KBM-7 (cell line): ENCODE measurements at regions not wholly inside any gene's neighbourhood (a gene's known extent, or its start where the extent isn't known, plus 50 kb on each side); places are given as distances from the start of the nearest gene placed in this dataset.

Experiments used
- DNase-seq: peaks from one replicate; pipeline ENCODE4 v3.0.0-alpha.2; 2015
- in situ Hi-C: fragments of 300-500 bp; cut with MboI; formaldehyde crosslinking; loops from 2 replicates; pipeline ENCODE4 v1.14.3; 2020; ENCODE audit warnings: low sequenced_read_pairs, low pct_unique_long_range_greater_than_20kb, mixed read lengths

DNA sequence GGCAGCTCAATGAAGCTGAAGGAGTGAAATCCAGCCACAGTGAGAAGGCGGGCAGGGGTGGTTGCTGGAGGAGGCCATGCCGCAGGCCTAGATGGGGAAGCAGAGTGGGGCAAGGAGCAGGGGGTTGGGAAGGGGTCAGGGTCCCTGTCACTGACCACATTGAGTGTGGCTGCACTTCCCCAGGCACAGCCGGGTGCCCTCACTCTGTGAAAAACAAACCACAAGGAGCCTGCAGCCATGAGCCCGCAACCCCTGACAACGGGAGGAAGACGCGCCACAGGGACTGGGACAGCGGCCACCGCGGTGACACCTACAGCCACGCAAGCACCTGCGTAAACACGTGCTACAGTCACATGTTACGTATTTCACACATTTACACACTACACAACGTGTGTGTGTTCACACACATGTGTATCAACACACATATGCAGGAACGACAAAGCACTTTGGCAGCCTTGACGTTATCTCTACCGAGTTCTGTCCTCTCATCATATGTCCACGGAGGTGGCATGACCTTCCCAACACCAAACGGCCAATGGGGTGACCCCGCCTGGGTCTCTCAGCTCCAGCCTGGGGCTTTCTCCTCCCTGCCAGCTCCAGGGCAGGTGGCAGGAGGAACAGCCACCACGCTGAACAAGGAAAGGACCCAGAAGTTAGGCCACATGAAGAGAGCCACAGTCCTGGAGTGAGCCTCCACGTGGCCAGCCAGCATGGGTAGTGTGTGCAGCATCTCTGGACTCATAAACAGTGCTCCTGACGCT is 137.6 kb upstream of the RPS6KA2 start:
- in situ Hi-C loops, result loop anchor here (25.0 kb wide), 1 partner anchor 327 kb away; no protein-coding TSS in a partner anchor
- DNase-seq, result no peak

DNA sequence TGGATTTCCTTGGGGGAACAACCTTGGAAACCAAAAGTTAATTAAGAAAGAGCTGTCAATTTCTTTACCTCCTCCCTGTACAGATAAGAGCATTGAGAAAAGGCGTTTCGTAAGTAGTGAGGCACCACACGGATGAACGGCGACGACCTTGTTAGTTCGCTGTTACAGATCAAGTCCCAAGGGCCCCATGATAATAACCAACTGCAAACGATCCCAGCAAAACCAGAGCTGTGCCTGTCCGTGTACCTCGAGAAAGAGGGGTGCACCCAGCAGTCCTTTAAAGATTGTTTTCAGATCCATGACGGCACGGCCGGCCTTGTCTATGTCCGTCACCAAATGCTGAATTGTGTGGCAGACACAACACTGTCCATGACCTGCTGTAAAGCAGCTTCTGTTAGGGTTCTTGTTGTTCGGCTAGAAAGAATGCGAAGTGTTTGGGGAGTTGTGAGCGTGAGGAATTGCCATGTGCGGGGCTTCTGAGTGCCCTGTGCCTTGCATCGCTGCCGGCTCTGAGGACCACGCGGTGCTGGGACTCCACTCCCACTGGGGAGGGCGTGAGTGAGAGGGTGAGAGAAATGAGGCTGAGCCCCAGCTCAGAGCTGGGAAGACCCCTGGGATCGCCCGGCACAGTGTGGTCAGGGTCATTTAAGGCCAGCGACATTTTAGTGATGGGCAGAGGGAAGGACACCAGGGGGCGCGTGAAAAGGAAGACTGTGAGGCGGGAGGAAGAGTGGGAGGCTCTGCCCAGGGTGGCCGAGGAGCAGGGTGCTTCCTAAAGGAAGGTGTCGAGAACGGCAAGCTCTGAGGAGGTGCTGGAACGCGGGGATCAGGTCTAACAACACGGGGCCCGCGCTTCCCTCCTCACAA is 136.8 kb upstream of the RPS6KA2 start:
- no peak for DNase-seq
- in situ Hi-C loops, result loop anchor here (25.0 kb wide), 1 partner anchor 327 kb away; no protein-coding TSS in a partner anchor

DNA sequence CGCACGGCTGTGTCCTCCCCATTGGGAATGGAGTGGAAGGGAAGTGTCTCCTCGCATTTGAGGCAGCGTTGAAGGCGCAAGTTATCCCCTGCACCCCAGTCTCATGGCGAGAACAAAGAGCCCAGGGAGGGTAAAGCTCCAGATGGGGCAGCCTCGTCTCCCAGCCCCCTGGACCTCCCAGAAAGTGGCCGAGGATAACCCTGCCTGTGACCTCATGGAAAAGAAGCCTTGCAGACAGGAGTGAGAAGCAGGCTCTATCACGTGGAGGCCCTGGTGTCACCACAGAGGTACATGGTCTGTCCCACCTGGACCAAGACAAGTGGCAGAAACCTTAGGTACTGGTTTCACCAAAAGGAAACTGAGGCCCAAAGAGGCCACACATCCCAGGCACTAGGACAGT is 134.8 kb upstream of the RPS6KA2 start:
- no peak for DNase-seq
- in situ Hi-C loops, result loop anchor here (25.0 kb wide), 1 partner anchor 324 kb away; no protein-coding TSS in a partner anchor

DNA sequence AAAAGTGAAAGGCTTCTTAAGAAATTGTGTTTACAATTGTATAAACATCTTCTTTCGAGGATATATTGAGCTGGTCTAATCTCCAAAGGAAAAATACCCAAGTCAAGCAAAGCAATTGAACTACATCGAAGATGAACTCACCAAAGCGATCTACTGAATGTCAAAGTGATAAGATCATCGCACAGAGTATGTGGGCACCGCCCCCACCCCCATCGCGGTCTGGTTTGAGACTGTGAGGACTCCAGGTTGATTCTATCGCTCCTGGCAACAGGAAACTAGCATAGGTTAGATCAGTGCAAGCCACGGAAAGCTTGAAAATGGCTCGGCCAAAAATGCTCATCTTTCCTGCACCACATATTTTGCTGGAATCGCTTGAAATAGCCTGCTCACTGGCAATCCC is 133.2 kb upstream of the RPS6KA2 start:
- DNase-seq, result no peak
- in situ Hi-C loops, result loop anchor here (25.0 kb wide), 1 partner anchor 323 kb away; no protein-coding TSS in a partner anchor

DNA sequence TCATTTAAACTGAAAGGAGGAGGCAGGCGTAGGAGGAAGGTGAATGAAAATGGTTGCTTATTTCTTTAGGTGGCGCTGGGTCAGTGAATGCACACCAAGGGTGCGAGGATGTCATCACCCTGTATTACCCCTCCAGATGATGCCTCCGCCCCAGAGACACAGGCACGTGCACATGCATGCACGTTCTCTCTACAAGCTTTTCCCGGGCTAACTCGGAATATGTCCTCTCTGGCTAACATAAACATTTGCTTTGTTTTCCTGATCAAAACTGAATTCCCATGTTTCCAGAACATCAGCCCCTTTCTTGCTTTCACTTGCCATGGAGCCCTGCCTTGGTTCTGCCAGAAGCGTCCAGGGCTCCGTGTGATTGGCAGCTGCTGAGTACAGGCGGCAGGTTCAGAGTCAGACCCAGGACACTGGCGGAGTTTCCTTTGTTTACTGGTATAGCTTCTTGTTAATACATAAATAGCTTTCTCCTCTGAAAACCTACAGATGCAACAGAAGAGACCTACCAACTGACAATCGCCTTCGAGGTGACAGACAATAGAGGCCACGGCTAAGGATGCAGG is 131.2 kb upstream of the RPS6KA2 start:
- in situ Hi-C loops, result loop anchor here (25.0 kb wide), 1 partner anchor 321 kb away; no protein-coding TSS in a partner anchor
- no peak for DNase-seq

DNA sequence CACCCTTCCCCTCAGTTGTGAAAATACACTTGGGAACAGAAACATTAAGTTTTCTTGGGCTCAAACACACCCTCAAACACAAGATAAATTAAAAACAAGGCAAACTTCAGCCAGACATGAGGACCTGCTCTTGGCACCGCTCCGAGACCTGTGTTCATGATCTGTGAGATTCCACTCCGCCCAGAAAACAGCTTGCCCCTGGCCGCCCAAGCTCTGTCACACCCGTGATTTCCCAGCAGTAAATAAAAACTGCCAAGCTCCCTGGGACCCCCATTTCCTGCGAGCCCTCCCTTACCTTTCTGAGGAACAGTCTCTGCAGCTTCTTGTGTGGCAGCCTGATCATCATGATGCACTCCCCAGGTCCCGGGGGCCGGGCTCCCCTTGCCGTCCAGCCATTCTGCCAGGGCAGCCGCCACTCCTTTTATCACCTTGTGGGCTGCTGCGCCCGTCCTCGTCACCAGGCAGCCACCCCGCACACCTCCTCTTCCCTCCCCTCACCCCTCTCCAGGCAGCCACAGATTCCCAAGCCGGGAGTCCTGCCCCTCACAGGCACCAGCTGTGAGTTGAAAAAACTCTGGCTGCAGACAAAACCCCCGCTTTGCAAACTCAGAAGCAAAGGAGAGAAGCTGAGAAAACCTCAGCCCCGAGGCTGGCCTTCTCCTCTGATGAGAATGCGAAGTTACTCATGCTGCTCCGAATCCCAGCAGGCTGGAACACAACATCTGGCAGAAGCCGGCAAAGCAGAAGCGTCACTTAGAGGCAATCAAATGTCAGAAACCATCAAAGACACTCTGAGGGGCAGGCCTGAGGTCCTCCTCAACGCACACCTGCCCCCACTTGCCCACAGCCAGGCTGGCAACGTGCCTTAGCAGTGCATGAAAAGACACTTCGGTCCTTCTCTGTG is 130.4 kb upstream of the RPS6KA2 start:
- no peak for DNase-seq

DNA sequence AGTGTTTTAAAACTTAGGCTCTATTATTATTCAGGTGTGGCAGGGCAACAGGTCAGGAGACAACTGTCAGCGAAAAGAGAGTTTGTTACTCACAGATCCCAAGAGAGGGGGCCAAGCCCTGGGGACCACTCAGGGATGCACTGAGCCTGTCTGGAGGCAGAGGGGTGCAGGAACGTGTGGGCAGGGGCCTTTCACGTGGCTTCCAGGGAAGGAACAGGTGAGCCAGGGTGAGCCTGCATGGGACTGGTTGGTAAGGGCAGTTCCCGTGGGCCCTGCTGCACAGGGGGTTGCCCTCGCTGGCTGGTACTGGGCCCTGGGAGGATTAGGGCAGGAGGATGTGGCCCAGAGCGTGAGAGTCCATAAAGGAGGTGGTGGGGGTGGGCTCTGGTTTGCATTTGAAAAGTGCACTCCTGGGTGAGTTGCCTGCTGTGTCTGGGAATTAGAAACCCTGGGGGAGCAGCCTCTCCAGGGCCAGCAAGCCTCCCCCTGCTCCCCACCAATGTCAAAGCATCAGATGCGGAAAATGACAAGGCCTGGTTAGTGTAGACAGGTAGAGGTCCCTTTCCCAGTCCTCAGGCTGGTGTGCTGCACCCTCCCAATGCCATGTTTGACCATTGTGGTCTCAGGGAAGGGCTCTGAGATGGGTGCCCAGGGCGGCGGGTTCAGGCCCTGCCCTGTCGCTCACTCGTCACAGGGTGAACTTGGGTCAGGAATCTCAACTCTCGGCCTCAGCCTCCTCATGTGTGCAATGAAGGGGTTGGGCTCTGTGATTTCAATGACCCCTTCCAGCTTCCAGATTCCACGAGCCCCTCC is 127.4 kb upstream of the RPS6KA2 start:
- in situ Hi-C loops, result loop anchor here (25.0 kb wide), 1 partner anchor 317 kb away; no protein-coding TSS in a partner anchor
- no peak for DNase-seq

More for the DNA sequence above, 130.4 kb upstream of the RPS6KA2 start:
- in situ Hi-C loops, result loop anchor here (25.0 kb wide), 1 partner anchor 320 kb away; no protein-coding TSS in a partner anchor

DNA sequence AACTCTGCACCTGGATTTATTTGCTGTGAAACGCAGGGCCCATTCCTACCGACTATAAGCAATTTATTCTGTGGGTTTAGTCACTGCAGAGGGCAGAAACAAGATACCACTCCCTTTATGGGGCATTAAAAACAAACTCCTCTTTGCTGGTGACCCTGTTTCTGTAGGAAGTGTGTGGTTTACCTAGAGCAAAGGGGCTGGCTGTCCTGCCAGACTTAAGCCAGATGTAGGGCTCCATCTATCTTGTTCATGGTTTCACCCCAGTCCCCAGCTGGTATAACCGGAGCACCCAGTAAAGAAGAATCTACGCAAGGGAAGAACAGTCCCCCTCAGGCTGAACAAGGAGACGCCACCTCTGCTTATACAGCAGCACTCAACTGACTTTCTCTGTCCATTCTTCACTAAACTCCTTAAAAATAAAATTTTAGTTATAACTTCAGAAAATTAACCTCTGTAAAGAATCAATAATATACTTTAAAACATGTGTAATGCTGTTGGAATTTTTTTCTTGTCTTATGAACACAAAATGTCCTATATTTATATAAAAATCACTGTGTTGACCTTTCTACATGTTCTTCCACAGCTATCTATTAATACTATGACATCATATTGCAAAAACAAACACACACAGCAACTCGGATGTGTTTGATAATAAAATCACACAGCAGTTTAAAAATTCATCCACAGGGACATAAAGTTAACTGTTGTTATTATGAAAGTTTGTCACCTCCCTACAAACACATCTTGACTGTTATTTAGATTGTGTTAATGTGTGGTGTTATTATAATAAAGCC is 126.1 kb upstream of the RPS6KA2 start:
- in situ Hi-C loops, result loop anchor here (25.0 kb wide), 1 partner anchor 316 kb away; no protein-coding TSS in a partner anchor
- DNase-seq, result no peak

DNA sequence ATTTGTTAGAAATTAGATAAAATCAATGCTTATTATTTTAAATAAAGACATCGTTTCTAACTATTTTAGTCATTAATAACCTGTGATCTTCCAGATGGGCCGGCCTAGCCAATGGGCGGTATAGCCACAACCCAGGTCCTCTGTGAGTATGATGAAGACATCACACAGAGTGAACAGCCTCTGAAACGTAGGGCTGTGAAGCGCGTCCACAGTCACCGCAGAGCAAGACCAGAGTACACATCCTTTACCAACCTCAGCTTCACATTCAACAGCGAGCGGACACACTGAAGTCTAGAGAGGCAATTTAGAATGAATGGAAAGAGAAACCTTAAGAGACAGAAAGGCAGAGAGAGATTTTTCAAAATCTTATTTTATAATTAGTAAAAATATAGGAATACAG is 125.0 kb upstream of the RPS6KA2 start:
- in situ Hi-C loops, result loop anchor here (25.0 kb wide), 1 partner anchor 315 kb away; no protein-coding TSS in a partner anchor
- DNase-seq, result no peak

DNA sequence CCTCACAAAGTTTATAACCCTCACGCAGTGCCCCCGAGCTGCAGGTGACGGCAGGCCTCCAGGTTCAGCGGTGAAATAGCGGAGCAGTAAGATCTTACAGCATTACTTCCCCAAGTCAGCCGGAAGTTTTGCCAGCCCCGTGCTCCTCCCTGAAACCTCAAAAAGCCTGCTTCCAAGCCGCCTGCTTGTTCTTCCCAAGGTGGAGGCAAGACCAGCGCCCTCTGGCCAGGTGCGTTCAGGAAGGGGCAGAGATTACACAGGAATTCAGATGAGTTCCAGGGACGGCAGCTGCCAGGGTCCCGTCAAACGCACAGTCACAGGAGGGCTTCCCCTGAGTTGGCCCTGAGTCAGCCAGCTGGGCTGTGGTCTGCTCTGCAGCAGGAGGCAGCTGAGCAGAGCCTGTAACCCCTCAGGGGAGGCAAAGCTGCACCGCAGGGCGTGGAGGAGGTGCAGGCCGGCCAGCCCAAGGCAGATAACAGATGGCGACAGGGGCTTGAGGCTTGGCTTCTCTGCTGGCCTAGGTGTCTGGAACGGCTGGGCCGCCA is 124.1 kb upstream of the RPS6KA2 start:
- in situ Hi-C loops, result loop anchor here (25.0 kb wide), 1 partner anchor 314 kb away; no protein-coding TSS in a partner anchor
- DNase-seq, result peak; percentile 79

DNA sequence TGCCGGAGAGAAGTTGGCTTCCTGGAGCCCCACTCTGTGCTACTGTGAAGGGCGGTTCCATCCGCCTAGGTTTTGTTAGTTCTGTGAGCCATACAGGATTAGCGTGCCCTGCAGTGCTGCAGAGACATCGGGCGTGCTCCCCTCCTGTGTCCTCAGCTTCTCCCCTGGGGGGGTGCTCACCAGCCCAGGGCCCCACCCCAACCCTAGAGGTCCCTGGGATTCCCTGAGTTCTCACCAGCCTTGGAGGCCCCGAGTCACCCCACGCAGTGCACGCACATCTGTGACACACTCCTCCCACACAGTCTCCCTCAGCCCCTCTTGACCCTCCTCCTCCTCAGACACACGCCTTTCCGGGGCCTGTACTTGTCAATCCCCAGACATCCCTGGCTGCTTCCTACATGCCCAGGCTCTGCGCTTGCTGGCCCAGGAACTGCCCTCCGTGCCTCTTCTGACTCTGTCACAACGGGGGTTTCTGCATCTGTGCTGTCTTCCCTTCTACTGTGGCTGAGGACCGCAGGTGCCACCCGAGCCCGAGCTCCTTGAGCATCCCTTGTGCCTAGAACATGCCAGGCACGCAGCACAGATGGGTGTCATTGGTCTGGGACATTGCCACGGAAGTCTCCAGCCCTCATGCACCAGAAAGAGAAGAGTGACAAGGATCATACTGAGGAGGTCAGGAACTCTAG is 123.2 kb upstream of the RPS6KA2 start:
- DNase-seq, result peak; percentile 15
- in situ Hi-C loops, result loop anchor here (25.0 kb wide), 1 partner anchor 313 kb away; no protein-coding TSS in a partner anchor

DNA sequence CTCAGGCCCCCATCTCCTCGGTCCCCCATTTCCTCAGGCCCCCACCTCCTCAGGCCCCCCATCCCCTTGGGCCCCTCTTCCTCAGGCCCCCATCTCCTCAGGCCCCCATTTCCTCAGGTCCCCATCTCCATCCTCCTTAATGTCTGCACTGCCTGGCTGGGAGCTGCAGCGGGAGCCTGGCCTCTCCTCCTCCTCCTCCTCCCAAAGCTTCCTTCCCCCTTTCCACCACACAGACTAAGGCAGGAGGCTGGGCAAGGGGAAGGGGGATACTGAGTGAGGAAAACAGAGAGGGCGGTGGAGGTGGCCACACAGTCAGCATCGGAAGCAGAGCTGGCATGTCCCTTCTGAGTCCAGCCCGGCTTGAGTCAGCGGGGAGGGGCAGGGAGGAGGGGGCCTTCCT is 122.6 kb upstream of the RPS6KA2 start:
- no peak for DNase-seq
- in situ Hi-C loops, result loop anchor here (25.0 kb wide), 1 partner anchor 312 kb away; no protein-coding TSS in a partner anchor

DNA sequence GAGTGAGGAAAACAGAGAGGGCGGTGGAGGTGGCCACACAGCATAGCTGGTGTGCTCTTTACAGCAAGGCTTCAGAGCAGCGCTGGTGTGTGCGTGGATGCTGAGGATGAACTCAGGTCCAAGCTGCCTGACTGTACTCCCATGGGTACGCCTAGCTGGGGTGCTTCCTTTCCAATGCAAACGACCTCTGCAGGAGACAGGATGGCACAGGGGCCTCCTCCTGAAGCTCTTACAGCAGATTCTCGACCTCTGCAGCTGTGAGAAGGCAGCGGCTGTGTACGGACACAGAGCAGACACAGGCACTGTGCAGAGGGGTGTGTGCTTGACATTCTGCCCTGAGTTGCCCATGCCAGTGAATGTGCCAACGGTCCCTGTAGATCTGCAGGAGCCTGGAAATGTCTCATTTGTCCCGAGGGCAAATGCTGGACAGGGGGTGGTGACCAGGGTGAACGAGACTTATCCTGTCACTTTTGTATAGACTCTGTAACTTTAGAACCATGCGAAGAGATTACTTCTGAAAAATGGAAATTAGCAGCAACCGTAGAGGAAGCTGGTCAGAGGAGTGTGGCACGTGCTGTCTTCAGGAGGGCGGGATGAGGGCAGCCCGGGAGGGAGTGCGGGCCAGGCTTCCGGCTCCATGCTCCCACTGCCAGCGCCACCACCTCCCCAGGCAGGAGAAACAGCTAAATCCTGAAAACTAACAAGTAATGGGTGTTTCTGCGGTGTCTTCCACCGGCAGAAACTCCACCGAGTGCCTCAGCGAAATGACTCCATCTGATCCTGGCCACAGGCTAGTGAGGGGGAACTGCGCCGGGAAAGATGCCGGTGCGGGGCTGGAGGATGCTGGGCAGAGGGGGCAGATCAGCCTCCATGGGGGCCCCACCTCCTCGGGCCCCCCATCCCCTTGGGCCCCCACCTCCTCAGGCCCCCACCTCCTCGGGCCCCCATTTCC is 120.9 kb upstream of the RPS6KA2 start:
- in situ Hi-C loops, result no loop called here
- DNase-seq, result peak; percentile 15

DNA sequence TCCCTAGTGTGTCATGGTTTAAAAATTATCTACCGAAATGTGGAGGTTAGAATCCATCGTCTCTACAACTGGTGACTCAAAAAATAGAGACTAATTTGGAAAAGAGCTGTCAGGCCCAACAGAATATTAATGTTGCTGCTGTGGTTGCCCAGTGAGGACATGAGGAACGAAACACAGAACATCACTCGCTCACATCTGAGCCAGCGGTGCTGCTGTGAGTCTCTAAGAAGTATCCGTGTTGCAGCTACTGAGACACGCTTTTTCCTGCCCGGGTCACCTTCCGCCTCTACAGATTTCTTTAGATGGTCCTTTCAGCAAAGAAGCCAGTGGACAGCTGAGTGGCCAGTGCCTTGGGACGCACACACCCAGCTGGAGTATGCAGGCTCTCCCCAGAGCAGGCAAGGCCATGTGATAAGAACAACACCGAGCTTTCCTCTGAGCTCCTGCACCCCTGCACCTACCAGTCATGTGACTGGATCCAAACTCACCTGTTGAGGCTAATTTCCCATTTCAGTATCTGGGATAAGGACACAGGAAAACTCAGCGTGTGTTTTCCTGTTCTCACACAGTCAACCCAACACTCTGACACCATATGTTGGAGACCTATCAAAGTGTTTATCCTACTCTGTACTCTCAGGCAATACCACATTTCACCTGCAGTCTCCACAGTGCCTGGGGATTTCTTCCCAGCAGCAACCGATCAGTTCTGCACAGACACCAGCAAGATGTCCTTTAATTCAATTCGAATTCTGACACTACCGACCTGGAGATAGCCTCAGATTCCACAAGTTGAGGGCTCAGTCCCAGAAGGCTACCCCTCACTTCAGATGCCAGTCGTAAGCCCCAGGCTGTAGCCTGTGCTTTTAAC is 119.0 kb upstream of the RPS6KA2 start:
- in situ Hi-C loops, result no loop called here
- no peak for DNase-seq
